ENCODE measurements at regions not wholly inside any gene's neighbourhood (a gene's known extent, or its start where the extent isn't known, plus 50 kb on each side); places are given as distances from the start of the nearest gene placed in this dataset.

GRCh38 chr22:26800858-26801257 is 143.5 kb downstream of the MIAT start:
- Histone ChIP-seq H3K4me2 (ENCODE audit: control insufficient read depth, extremely low read depth, insufficient read depth, low read depth, low read length) (no peak overlapping the region), H2AFZ (ENCODE audit: control insufficient read depth, low read length) (no peak overlapping the region), H3K79me2 (ENCODE audit: control insufficient read depth, insufficient read depth, low read length) (no peaks in the 10 kb centered on the region), H3K27me3 (ENCODE audit: control insufficient read depth, extremely low read depth, insufficient read depth, low read length) (no peaks in the 10 kb centered on the region), H3K36me3 (ENCODE audit: control insufficient read depth in 2 of 2, extremely low read depth in 1 of 2, insufficient read depth in 2 of 2, low read length in 2 of 2) (no peaks in the 10 kb centered on the region), H3K4me1 (ENCODE audit: control insufficient read depth, extremely low read depth, insufficient read depth, low read length) (peaks cover 9% of the 10 kb centered on the region), H3K4me3 (ENCODE audit: control insufficient read depth in 2 of 3, extremely low read depth in 1 of 3, insufficient read depth in 2 of 3, low read depth in 1 of 3, low read length in 3 of 3) (no peak overlapping the region), H3K9ac (ENCODE audit: control insufficient read depth, extremely low read depth, insufficient read depth, low read length) (no peak overlapping the region), H4K20me1 (ENCODE audit: control insufficient read depth, extremely low read depth, insufficient read depth, low read length) (no peaks in the 10 kb centered on the region), H3K9me3 (ENCODE audit: control insufficient read depth, low read depth, low read length) (no peaks in the 10 kb centered on the region), H3K9me1 (ENCODE audit: control insufficient read depth, extremely low read depth, insufficient read depth, low read length) (no peaks in the 10 kb centered on the region), H3K27ac (ENCODE audit: control insufficient read depth, insufficient read depth, low read length) (no peak overlapping the region)
- no peak for TF ChIP-seq EZH2 (IDR thresholded peaks at IDR 0.05; ENCODE audit: low read length)
- TF ChIP-seq, protein P1, sequence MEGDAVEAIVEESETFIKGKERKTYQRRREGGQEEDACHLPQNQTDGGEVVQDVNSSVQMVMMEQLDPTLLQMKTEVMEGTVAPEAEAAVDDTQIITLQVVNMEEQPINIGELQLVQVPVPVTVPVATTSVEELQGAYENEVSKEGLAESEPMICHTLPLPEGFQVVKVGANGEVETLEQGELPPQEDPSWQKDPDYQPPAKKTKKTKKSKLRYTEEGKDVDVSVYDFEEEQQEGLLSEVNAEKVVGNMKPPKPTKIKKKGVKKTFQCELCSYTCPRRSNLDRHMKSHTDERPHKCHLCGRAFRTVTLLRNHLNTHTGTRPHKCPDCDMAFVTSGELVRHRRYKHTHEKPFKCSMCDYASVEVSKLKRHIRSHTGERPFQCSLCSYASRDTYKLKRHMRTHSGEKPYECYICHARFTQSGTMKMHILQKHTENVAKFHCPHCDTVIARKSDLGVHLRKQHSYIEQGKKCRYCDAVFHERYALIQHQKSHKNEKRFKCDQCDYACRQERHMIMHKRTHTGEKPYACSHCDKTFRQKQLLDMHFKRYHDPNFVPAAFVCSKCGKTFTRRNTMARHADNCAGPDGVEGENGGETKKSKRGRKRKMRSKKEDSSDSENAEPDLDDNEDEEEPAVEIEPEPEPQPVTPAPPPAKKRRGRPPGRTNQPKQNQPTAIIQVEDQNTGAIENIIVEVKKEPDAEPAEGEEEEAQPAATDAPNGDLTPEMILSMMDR (optimal IDR thresholded peaks at IDR 0.05 in 1 of 3, IDR thresholded peaks at IDR 0.05 in 1 of 3, conservative IDR thresholded peaks at IDR 0.05 in 1 of 3; ENCODE audit: extremely low read depth in 1 of 3, insufficient read depth in 2 of 3, low read length in 3 of 3), result no peak
- no peak for FAIRE-seq
- dilution Hi-C loops (cut with MboI; ENCODE audit: extremely low pct_ligation_motif_present, low sequenced_read_pairs), result no loop called here
- DNase-seq (ENCODE audit: low read depth, low spot score), result no peak

DNA sequence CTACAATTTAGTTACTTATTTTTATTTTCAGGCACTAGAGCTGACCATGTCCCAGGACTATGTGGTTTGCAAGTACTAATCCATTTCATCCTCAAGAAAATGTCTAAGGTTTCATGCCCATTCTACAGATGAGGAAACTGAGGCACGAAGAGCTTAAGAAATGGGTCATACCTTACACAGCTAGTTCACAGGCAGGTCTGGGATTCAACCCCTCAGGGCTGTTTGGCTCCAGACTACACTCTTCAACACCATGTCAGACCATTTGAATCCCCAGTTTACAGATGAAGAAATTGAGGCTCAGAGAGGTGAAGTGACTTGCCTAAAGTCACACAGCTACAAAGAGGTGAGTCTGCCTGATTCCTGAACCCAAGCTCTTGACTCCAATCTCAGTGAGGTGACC is 144.1 kb downstream of the MIAT start:
- dilution Hi-C loops (cut with MboI; ENCODE audit: extremely low pct_ligation_motif_present, low sequenced_read_pairs), result no loop called here
- H3K9ac ChIP-seq (ENCODE audit: control insufficient read depth, extremely low read depth, insufficient read depth, low read length), result no peak overlapping the region
- no peaks in the 10 kb centered on the region for H3K36me3 ChIP-seq (ENCODE audit: control insufficient read depth in 2 of 2, extremely low read depth in 1 of 2, insufficient read depth in 2 of 2, low read length in 2 of 2)
- DNase-seq (ENCODE audit: low read depth, low spot score), result no peak
- no peak for FAIRE-seq
- H4K20me1 ChIP-seq (ENCODE audit: control insufficient read depth, extremely low read depth, insufficient read depth, low read length), result no peaks in the 10 kb centered on the region
- no peak for TF ChIP-seq EZH2 (IDR thresholded peaks at IDR 0.05; ENCODE audit: low read length)
- TF ChIP-seq, protein P1 (optimal IDR thresholded peaks at IDR 0.05 in 1 of 3, IDR thresholded peaks at IDR 0.05 in 1 of 3, conservative IDR thresholded peaks at IDR 0.05 in 1 of 3; ENCODE audit: extremely low read depth in 1 of 3, insufficient read depth in 2 of 3, low read length in 3 of 3), result no peak
- H3K9me1 ChIP-seq (ENCODE audit: control insufficient read depth, extremely low read depth, insufficient read depth, low read length), result no peaks in the 10 kb centered on the region
- no peaks in the 10 kb centered on the region for H3K79me2 ChIP-seq (ENCODE audit: control insufficient read depth, insufficient read depth, low read length)
- H3K27ac ChIP-seq (ENCODE audit: control insufficient read depth, insufficient read depth, low read length), result no peak overlapping the region
- H3K4me2 ChIP-seq (ENCODE audit: control insufficient read depth, extremely low read depth, insufficient read depth, low read depth, low read length), result no peak overlapping the region
- peaks cover 6% of the 10 kb centered on the region for H3K4me1 ChIP-seq (ENCODE audit: control insufficient read depth, extremely low read depth, insufficient read depth, low read length)
- H3K27me3 ChIP-seq (ENCODE audit: control insufficient read depth, extremely low read depth, insufficient read depth, low read length), result no peaks in the 10 kb centered on the region
- no peak overlapping the region for H3K4me3 ChIP-seq (ENCODE audit: control insufficient read depth in 2 of 3, extremely low read depth in 1 of 3, insufficient read depth in 2 of 3, low read depth in 1 of 3, low read length in 3 of 3)
- no peaks in the 10 kb centered on the region for H3K9me3 ChIP-seq (ENCODE audit: control insufficient read depth, low read depth, low read length)
- no peak overlapping the region for H2AFZ ChIP-seq (ENCODE audit: control insufficient read depth, low read length)

Data from keratinocyte (primary cell).